CD8-positive, alpha-beta memory T cell (primary cell): ENCODE measurements at regions not wholly inside any gene's neighbourhood (a gene's known extent, or its start where the extent isn't known, plus 50 kb on each side); places are given as distances from the start of the nearest gene placed in this dataset.

Experiments used
- CTCF ChIA-PET: fragments of 350-600 bp; sonication (Branson Sonifier 250); formaldehyde crosslinking; loops from one replicate; lab custom pipeline; 2021; ENCODE audit warnings: antibody characterized with exemption; lab: Charles Lee
- POLR2A ChIA-PET: fragments of 350-600 bp; sonication (Branson Sonifier 250); formaldehyde crosslinking; loops from one replicate; lab custom pipeline; 2021; ENCODE audit warnings: antibody characterized with exemption; lab: Charles Lee
- DNase-seq, 5 donors: peaks; one replicate each; pipeline versions ENCODE4 v3.0.0 to v3.0.0-alpha.2; 2020 to 2022; ENCODE audit warnings: mixed read lengths in 1 of 5
- H3K27ac ChIP-seq: one replicate; pipeline ENCODE4 v1.7.0; 2013; ENCODE audit warnings: low read depth, mild to moderate bottlenecking, low read length, moderate library complexity
- H3K27me3 ChIP-seq: 2 replicates; pipeline ENCODE4 v1.7.0; 2013; ENCODE audit warnings: low read length, mild to moderate bottlenecking; ENCODE audit not compliant: insufficient read depth, poor library complexity, severe bottlenecking
- H3K36me3 ChIP-seq: 2 replicates; pipeline ENCODE4 v1.7.0; 2013; ENCODE audit warnings: mild to moderate bottlenecking, low read length, moderate library complexity; ENCODE audit not compliant: insufficient read depth
- H3K4me1 ChIP-seq: 2 replicates; pipeline ENCODE4 v1.7.0; 2013; ENCODE audit warnings: mild to moderate bottlenecking, low read length, moderate library complexity; ENCODE audit not compliant: insufficient read depth
- H3K4me3 ChIP-seq: 2 replicates; pipeline ENCODE4 v1.7.0; 2013; ENCODE audit warnings: mild to moderate bottlenecking, low read length
- H3K9me3 ChIP-seq: 2 replicates; pipeline ENCODE4 v1.7.0; 2013; ENCODE audit warnings: mild to moderate bottlenecking, low read length
- H3K27ac Mint-ChIP-seq, 8 donors: one replicate each; pipeline ENCODE4 v1.8.0; 2020 to 2021; ENCODE audit warnings: mixed read lengths in 8 of 8, mild to moderate bottlenecking in 6 of 8, inconsistent platforms in 3 of 8, moderate library complexity in 3 of 8
- H3K27me3 Mint-ChIP-seq, 2 donors: one replicate each; pipeline ENCODE4 v1.8.0; 2020 to 2021; ENCODE audit warnings: mixed read lengths in 2 of 2, mild to moderate bottlenecking in 1 of 2, moderate library complexity in 1 of 2
- H3K36me3 Mint-ChIP-seq, 3 donors: one replicate each; pipeline ENCODE4 v1.8.0; 2020 to 2021; ENCODE audit warnings: mixed read lengths in 3 of 3, inconsistent platforms in 1 of 3, mild to moderate bottlenecking in 1 of 3
- H3K4me1 Mint-ChIP-seq, 3 donors: one replicate each; pipeline ENCODE4 v1.8.0; 2020 to 2021; ENCODE audit warnings: mixed read lengths in 3 of 3, inconsistent platforms in 1 of 3, mild to moderate bottlenecking in 1 of 3
- H3K4me3 Mint-ChIP-seq, 7 donors: one replicate each; pipeline ENCODE4 v1.8.0; 2020 to 2021; ENCODE audit warnings: mixed read lengths in 7 of 7, mild to moderate bottlenecking in 6 of 7, moderate library complexity in 4 of 7, inconsistent platforms in 2 of 7
- H3K9me3 Mint-ChIP-seq, 5 donors: one replicate each; pipeline ENCODE4 v1.8.0; 2020 to 2022; ENCODE audit warnings: mixed read lengths in 5 of 5, mild to moderate bottlenecking in 3 of 5, moderate library complexity in 2 of 5, inconsistent platforms in 1 of 5

GRCh38 chr17:77604301-77604972, 354.1 kb upstream of the TNRC6C start:
- Histone ChIP-seq H3K36me3 (no peaks in the 10 kb centered on the region), H3K27me3 (no peaks in the 10 kb centered on the region), H3K4me1 (peaks cover 1% of the 10 kb centered on the region), H3K27ac (no peak overlapping the region), H3K9me3 (no peaks in the 10 kb centered on the region), H3K4me3 (no peak overlapping the region)
- CTCF ChIA-PET = no interaction called here
- no peak for DNase-seq
- Mint-ChIP-seq H3K36me3 (no peaks in the 10 kb centered on the region), H3K27ac (peak overlapping the region in 1 of 8 donors; percentile 55), H3K27me3 (peaks cover 0 to 2% of the 10 kb centered on the region in 2 donors), H3K4me1 (peaks cover 0 to 5% (median 4%) of the 10 kb centered on the region in 3 donors), H3K4me3 (no peak overlapping the region), H3K9me3 (no peaks in the 10 kb centered on the region)
- POLR2A ChIA-PET = no interaction called here

- POLR2A ChIA-PET = no interaction called here
- H3K4me3 ChIP-seq = no peak overlapping the region
- Mint-ChIP-seq H3K36me3 (no peaks in the 10 kb centered on the region), H3K27ac (peak overlapping the region in 1 of 8 donors; percentile 55), H3K27me3 (peaks cover 0 to 2% of the 10 kb centered on the region in 2 donors), H3K9me3 (no peaks in the 10 kb centered on the region), H3K4me1 (peaks cover 4 to 9% (median 9%) of the 10 kb centered on the region in 3 donors), H3K4me3 (no peak overlapping the region)
- H3K4me1 ChIP-seq = peaks cover 6% of the 10 kb centered on the region
- H3K9me3 ChIP-seq = no peaks in the 10 kb centered on the region
- DNase-seq = no peak
- CTCF ChIA-PET = no interaction called here
- H3K27ac ChIP-seq = no peak overlapping the region
- H3K36me3 ChIP-seq = no peaks in the 10 kb centered on the region
- no peaks in the 10 kb centered on the region for H3K27me3 ChIP-seq
Measured at GRCh38 chr17:77604973-77605313, 353.6 kb upstream of the TNRC6C start.

- no peak for DNase-seq
- no peaks in the 10 kb centered on the region for H3K36me3 Mint-ChIP-seq
- peaks cover 18 to 22% (median 20%) of the 10 kb centered on the region in 3 donors for H3K4me1 Mint-ChIP-seq
- peaks cover 0 to 2% of the 10 kb centered on the region in 2 donors for H3K27me3 Mint-ChIP-seq
- Histone ChIP-seq H3K9me3 (no peaks in the 10 kb centered on the region), H3K27me3 (no peaks in the 10 kb centered on the region), H3K36me3 (no peaks in the 10 kb centered on the region), H3K27ac (no peak overlapping the region), H3K4me1 (peaks cover 18% of the 10 kb centered on the region), H3K4me3 (no peak overlapping the region)
- no peak overlapping the region for H3K4me3 Mint-ChIP-seq
- no peaks in the 10 kb centered on the region for H3K9me3 Mint-ChIP-seq
- ChIA-PET POLR2A (no interaction called here), CTCF (interaction anchor here (1.2 kb wide), 1 partner anchor 407 kb away, joined by 3 read pairs; no protein-coding TSS in a partner anchor)
- no peak overlapping the region for H3K27ac Mint-ChIP-seq
Measured at GRCh38 chr17:77606146-77606864, 352.2 kb upstream of the TNRC6C start.

- H3K4me1 Mint-ChIP-seq = peaks cover 21 to 27% (median 23%) of the 10 kb centered on the region in 3 donors
- no peaks in the 10 kb centered on the region for H3K9me3 Mint-ChIP-seq
Measured at GRCh38 chr17:77606865-77607210, 351.7 kb upstream of the TNRC6C start.

GRCh38 chr17:77607606-77608005, 350.9 kb upstream of the TNRC6C start:
- ChIA-PET CTCF (no interaction called here), POLR2A (no interaction called here)
- no peaks in the 10 kb centered on the region for H3K9me3 ChIP-seq
- H3K27me3 ChIP-seq = no peaks in the 10 kb centered on the region
- H3K27ac ChIP-seq = no peak overlapping the region
- H3K36me3 ChIP-seq = no peaks in the 10 kb centered on the region
- no peaks in the 10 kb centered on the region for H3K36me3 Mint-ChIP-seq
- peaks cover 21 to 30% (median 23%) of the 10 kb centered on the region in 3 donors for H3K4me1 Mint-ChIP-seq
- no peak overlapping the region for H3K4me3 ChIP-seq
- peaks cover 22% of the 10 kb centered on the region for H3K4me1 ChIP-seq
- peak overlapping the region in 1 of 7 donors; percentile 57 for H3K4me3 Mint-ChIP-seq
- H3K27me3 Mint-ChIP-seq = no peaks in the 10 kb centered on the region
- DNase-seq = no peak
- no peak overlapping the region for H3K27ac Mint-ChIP-seq
- no peaks in the 10 kb centered on the region for H3K9me3 Mint-ChIP-seq

More at GRCh38 chr17:77606865-77607210, 351.7 kb upstream of the TNRC6C start:
- no peak overlapping the region for H3K27ac ChIP-seq
- no peak overlapping the region for H3K27ac Mint-ChIP-seq
- no peak overlapping the region for H3K4me3 Mint-ChIP-seq
- H3K36me3 ChIP-seq = no peaks in the 10 kb centered on the region
- no peaks in the 10 kb centered on the region for H3K27me3 Mint-ChIP-seq
- POLR2A ChIA-PET = no interaction called here
- H3K4me1 ChIP-seq = peaks cover 22% of the 10 kb centered on the region
- CTCF ChIA-PET = interaction anchor here (1.2 kb wide), 1 partner anchor 406 kb away, joined by 3 read pairs; no protein-coding TSS in a partner anchor
- H3K9me3 ChIP-seq = no peaks in the 10 kb centered on the region
- no peaks in the 10 kb centered on the region for H3K36me3 Mint-ChIP-seq
- no peak for DNase-seq
- no peak overlapping the region for H3K4me3 ChIP-seq
- no peaks in the 10 kb centered on the region for H3K27me3 ChIP-seq

- Histone ChIP-seq H3K4me3 (no peak overlapping the region), H3K27me3 (no peaks in the 10 kb centered on the region), H3K36me3 (no peaks in the 10 kb centered on the region), H3K9me3 (no peaks in the 10 kb centered on the region), H3K4me1 (peaks cover 22% of the 10 kb centered on the region), H3K27ac (no peak overlapping the region)
- H3K27ac Mint-ChIP-seq = no peak overlapping the region
- H3K4me1 Mint-ChIP-seq = peaks cover 21 to 30% (median 23%) of the 10 kb centered on the region in 3 donors
- CTCF ChIA-PET = no interaction called here
- DNase-seq = no peak
- peak overlapping the region in 1 of 7 donors; percentile 0 for H3K4me3 Mint-ChIP-seq
- no peaks in the 10 kb centered on the region for H3K36me3 Mint-ChIP-seq
- H3K27me3 Mint-ChIP-seq = no peaks in the 10 kb centered on the region
- POLR2A ChIA-PET = no interaction called here
- H3K9me3 Mint-ChIP-seq = no peaks in the 10 kb centered on the region
Measured at GRCh38 chr17:77608431-77608830, 350.1 kb upstream of the TNRC6C start.

- Histone ChIP-seq H3K4me3 (peak overlapping the region; percentile 50), H3K36me3 (no peaks in the 10 kb centered on the region), H3K27me3 (no peaks in the 10 kb centered on the region), H3K4me1 (peaks cover 22% of the 10 kb centered on the region), H3K9me3 (no peaks in the 10 kb centered on the region), H3K27ac (no peak overlapping the region)
- ChIA-PET CTCF (interaction anchor here (0.7 to 1.4 kb wide), 3 partner anchors 10 to 180 kb away, joined by 3 read pairs; no protein-coding TSS in a partner anchor), POLR2A (interaction anchor here (1.4 kb wide), 1 partner anchor 348 kb away, joined by 9 read pairs; the partner anchor contains the start of gene TNRC6C)
- peaks cover 21 to 30% (median 23%) of the 10 kb centered on the region in 3 donors for H3K4me1 Mint-ChIP-seq
- H3K36me3 Mint-ChIP-seq = no peaks in the 10 kb centered on the region
- no peaks in the 10 kb centered on the region for H3K9me3 Mint-ChIP-seq
- no peaks in the 10 kb centered on the region for H3K27me3 Mint-ChIP-seq
- peak overlapping the region; percentile 58 to 93 (median 83) for H3K4me3 Mint-ChIP-seq
- H3K27ac Mint-ChIP-seq = peak overlapping the region; percentile 84 to 96 (median 92)
- DNase-seq = peak; percentile 23 to 80 (median 66)
Measured at GRCh38 chr17:77609553-77610517, 348.7 kb upstream of the TNRC6C start.
